T47D (cell line): ENCODE measurements at regions not wholly inside any gene's neighbourhood (a gene's known extent, or its start where the extent isn't known, plus 50 kb on each side); places are given as distances from the start of the nearest gene placed in this dataset.

Experiments used
- DNase-seq, 2 experiments: peaks; one replicate each; pipeline versions ENCODE4 v3.0.0 to v3.0.0-alpha.2; 2011 to 2012; ENCODE audit warnings: low read depth in 1 of 2, low spot score in 1 of 2
- JUND ChIP-seq: IDR thresholded peaks from 2 replicates; pipeline ENCODE4 v1.6.1; 2012; ENCODE audit warnings: low read depth
- in situ Hi-C: cut with HindIII; loops from 2 replicates; pipeline ENCODE4 v1.10.0; 2016; ENCODE audit warnings: low sequenced_read_pairs, low pct_unique_long_range_greater_than_20kb

- no peak for TF ChIP-seq JUND
- in situ Hi-C loops, result no loop called here
Measured at GRCh38 chr6:158920311-158920905, 79.6 kb downstream of the RSPH3 start.

GRCh38 chr6:158919865-158920264, 80.1 kb downstream of the RSPH3 start:
- no peak for TF ChIP-seq JUND
- DNase-seq, result no peak
- in situ Hi-C loops, result no loop called here

More at GRCh38 chr6:158920311-158920905, 79.6 kb downstream of the RSPH3 start:
- DNase-seq, result no peak

- TF ChIP-seq JUND, result no peak
- no peak for DNase-seq
- in situ Hi-C loops, result no loop called here
Measured at GRCh38 chr6:158916617-158917016, 83.4 kb downstream of the RSPH3 start.

GRCh38 chr6:158914923-158915322, 85.1 kb downstream of the RSPH3 start:
- no peak for DNase-seq
- no peak for TF ChIP-seq JUND
- in situ Hi-C loops, result no loop called here

GRCh38 chr6:158913580-158913979, 86.4 kb downstream of the RSPH3 start:
- no peak for TF ChIP-seq JUND
- in situ Hi-C loops, result no loop called here
- no peak for DNase-seq

GRCh38 chr6:158912655-158913054, 87.3 kb downstream of the RSPH3 start:
- in situ Hi-C loops, result no loop called here
- no peak for TF ChIP-seq JUND
- DNase-seq, result no peak

- DNase-seq, result no peak
- TF ChIP-seq JUND, result no peak
- in situ Hi-C loops, result no loop called here
Measured at GRCh38 chr6:158911746-158912480, 88.1 kb downstream of the RSPH3 start.

- no peak; the same call in 1 of the 2 replicates for TF ChIP-seq JUND
Measured at GRCh38 chr6:158910484-158911440, 89.2 kb downstream of the RSPH3 start.

GRCh38 chr6:158909938-158910337, 90.1 kb downstream of the RSPH3 start:
- DNase-seq, result peak in 1 of 2 experiments; percentile 21

More at GRCh38 chr6:158910484-158911440, 89.2 kb downstream of the RSPH3 start:
- in situ Hi-C loops, result no loop called here
- DNase-seq, result peak in 1 of 2 experiments; percentile 93

GRCh38 chr6:158908606-158909005, 89.4 kb upstream of the EZR start:
- no peak for TF ChIP-seq JUND
- no peak for DNase-seq
- in situ Hi-C loops, result no loop called here

More at GRCh38 chr6:158909938-158910337, 90.1 kb downstream of the RSPH3 start:
- in situ Hi-C loops, result no loop called here
- no peak for TF ChIP-seq JUND

- DNase-seq, result no peak
- TF ChIP-seq JUND, result no peak
- in situ Hi-C loops, result no loop called here
Measured at GRCh38 chr6:158907931-158908330, 88.8 kb upstream of the EZR start.

GRCh38 chr6:158906926-158907325, 87.8 kb upstream of the EZR start:
- no peak for DNase-seq
- in situ Hi-C loops, result no loop called here
- no peak for TF ChIP-seq JUND
